RWPE2 (cell line): ENCODE measurements at regions not wholly inside any gene's neighbourhood (a gene's known extent, or its start where the extent isn't known, plus 50 kb on each side); places are given as distances from the start of the nearest gene placed in this dataset.

ENCODE experiments used
- ATAC-seq: fragments of 200-7000 bp; cut with Tn5 transposase; 3 replicates; pipeline ENCODE4 v1.9.1; 2021; ENCODE audit warnings: low read depth
- DNase-seq: peaks from one replicate; pipeline ENCODE4 v3.0.0-alpha.2; 2020; ENCODE audit warnings: low spot score
- H3K27ac ChIP-seq: fragments of 450-650 bp; 2 replicates; pipeline ENCODE4 v1.5.1; 2017; ENCODE audit warnings: mild to moderate bottlenecking; ENCODE audit not compliant: poor library complexity, severe bottlenecking
- H3K27me3 ChIP-seq: fragments of 250-450 bp; sonication (Bioruptor Pico); 2 replicates; pipeline ENCODE4 v1.5.1; 2021; ENCODE audit warnings: mild to moderate bottlenecking, moderate library complexity; ENCODE audit not compliant: insufficient read depth, poor library complexity, severe bottlenecking
- H3K36me3 ChIP-seq: fragments of 250-450 bp; sonication (Bioruptor Pico); 2 replicates; pipeline ENCODE4 v1.5.1; 2020; ENCODE audit warnings: low read depth, mild to moderate bottlenecking, moderate library complexity
- H3K4me1 ChIP-seq: fragments of 250-450 bp; sonication (Bioruptor Pico); 2 replicates; pipeline ENCODE4 v1.5.1; 2021; ENCODE audit warnings: mild to moderate bottlenecking, moderate library complexity; ENCODE audit not compliant: insufficient read depth, poor library complexity, severe bottlenecking
- H3K4me3 ChIP-seq: fragments of 250-450 bp; sonication (Bioruptor Pico); 2 replicates; pipeline ENCODE4 v1.5.1; 2021; ENCODE audit warnings: mild to moderate bottlenecking, moderate library complexity; ENCODE audit not compliant: severe bottlenecking
- H3K9me3 ChIP-seq: fragments of 250-450 bp; sonication (Bioruptor Pico); 2 replicates; pipeline ENCODE4 v1.5.1; 2021; ENCODE audit warnings: mild to moderate bottlenecking, moderate library complexity; ENCODE audit not compliant: severe bottlenecking
- TF ChIP-seq, protein P1 (sequence below): fragments of 450-650 bp; IDR thresholded peaks from one replicate; pipeline ENCODE4 v1.5.1; 2017; ENCODE audit warnings: mild to moderate bottlenecking, moderate library complexity; ENCODE audit not compliant: poor library complexity, severe bottlenecking

DNA sequence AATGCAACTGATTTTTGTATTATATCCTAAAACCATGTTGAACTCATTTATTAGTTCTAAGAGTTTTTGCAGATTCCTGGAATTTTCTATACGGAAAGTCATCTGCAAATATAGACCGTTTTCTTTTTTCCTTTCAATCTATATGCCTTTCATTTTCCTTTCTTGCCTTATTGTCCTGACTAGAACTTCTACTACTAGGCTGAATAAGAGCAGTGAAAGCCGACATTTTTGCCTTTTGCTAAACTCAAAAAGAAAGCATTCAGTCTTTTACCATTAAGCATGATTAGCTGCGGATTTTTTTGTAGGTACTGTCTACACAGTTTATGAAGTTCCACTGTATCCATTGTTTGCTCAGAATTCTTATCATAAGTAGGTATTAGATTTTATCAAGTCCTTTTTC is 328.4 kb downstream of the TEX29 start:
- Histone ChIP-seq H3K4me1 (no peaks in the 10 kb centered on the region), H3K9me3 (no peaks in the 10 kb centered on the region), H3K27ac (no peak overlapping the region), H3K4me3 (no peak overlapping the region), H3K36me3 (no peaks in the 10 kb centered on the region), H3K27me3 (peaks cover 36% of the 10 kb centered on the region)
- ATAC-seq (no peak), DNase-seq (no peak)
- TF ChIP-seq, protein P1, sequence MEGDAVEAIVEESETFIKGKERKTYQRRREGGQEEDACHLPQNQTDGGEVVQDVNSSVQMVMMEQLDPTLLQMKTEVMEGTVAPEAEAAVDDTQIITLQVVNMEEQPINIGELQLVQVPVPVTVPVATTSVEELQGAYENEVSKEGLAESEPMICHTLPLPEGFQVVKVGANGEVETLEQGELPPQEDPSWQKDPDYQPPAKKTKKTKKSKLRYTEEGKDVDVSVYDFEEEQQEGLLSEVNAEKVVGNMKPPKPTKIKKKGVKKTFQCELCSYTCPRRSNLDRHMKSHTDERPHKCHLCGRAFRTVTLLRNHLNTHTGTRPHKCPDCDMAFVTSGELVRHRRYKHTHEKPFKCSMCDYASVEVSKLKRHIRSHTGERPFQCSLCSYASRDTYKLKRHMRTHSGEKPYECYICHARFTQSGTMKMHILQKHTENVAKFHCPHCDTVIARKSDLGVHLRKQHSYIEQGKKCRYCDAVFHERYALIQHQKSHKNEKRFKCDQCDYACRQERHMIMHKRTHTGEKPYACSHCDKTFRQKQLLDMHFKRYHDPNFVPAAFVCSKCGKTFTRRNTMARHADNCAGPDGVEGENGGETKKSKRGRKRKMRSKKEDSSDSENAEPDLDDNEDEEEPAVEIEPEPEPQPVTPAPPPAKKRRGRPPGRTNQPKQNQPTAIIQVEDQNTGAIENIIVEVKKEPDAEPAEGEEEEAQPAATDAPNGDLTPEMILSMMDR, result no peak

DNA sequence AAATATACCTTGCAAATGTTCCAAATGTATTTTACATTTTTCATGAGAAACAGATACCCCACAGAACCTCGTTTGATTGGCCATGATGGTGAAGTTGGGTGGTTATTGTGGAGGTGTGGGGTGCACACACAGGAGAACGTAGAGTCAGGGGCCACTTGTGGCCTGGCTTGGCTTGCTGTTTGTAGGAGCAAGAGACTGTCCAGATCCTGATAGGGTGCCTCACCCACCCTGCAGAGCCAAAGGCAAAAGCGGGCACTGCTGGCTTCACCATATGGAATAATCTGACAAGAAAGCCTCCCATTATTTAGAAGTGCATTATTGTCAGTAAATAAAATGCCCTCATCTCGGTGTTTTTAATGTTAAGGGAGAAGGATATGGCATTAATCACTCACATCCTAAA is 330.2 kb downstream of the TEX29 start:
- H3K27me3 ChIP-seq, result peaks cover 37% of the 10 kb centered on the region
- H3K36me3 ChIP-seq, result no peaks in the 10 kb centered on the region
- H3K4me1 ChIP-seq, result no peaks in the 10 kb centered on the region
- H3K4me3 ChIP-seq, result no peak overlapping the region
- TF ChIP-seq, protein P1, result no peak
- no peaks in the 10 kb centered on the region for H3K9me3 ChIP-seq
- no peak for DNase-seq
- ATAC-seq, result no peak
- no peak overlapping the region for H3K27ac ChIP-seq

DNA sequence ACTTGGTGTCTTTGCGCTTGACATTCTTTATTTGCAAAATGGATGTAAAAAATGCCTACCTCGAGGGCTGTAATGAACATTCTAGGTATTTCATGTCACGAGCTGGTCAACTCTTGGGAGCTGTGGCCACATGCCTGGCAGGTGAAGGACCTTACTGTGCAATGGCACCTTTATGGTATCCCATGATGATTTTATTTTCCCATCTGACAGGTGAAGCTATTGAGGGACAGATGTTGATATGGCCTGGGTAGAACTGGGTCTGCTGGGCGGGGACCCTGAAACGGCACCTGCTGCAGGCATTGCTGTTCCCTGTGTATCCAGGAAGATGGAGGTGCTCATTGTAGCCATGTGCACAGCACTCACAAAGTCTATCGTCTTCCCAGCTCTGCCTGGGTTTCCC is 332.2 kb downstream of the TEX29 start:
- Histone ChIP-seq H3K4me3 (no peak overlapping the region), H3K27me3 (peaks cover 37% of the 10 kb centered on the region), H3K27ac (no peak overlapping the region), H3K9me3 (no peaks in the 10 kb centered on the region), H3K4me1 (no peaks in the 10 kb centered on the region), H3K36me3 (no peaks in the 10 kb centered on the region)
- ATAC-seq (no peak), DNase-seq (no peak)
- TF ChIP-seq, protein P1, result no peak

DNA sequence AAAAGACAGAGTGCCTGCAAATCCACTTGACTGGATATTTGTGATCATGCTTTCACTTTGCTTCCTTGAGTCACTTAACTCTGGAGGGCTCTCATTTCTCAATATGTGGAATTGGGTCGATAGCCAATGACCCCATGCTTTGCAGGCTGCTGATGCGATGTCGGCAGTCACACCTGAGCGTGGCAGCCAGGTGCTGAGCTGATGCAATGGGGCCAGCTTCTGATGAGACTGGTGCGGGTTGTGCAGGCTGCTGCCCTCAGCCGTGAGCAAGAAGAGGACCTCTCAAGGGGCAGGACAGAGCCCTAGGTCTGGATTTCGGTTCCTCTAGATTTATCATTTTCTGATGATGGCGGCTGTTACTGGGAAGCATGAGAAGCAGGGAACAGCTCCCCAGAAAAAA is 334.1 kb downstream of the TEX29 start:
- TF ChIP-seq, protein P1, result no peak
- H3K9me3 ChIP-seq, result no peaks in the 10 kb centered on the region
- DNase-seq, result no peak
- H3K36me3 ChIP-seq, result no peaks in the 10 kb centered on the region
- H3K4me3 ChIP-seq, result no peak overlapping the region
- ATAC-seq, result no peak
- H3K4me1 ChIP-seq, result no peaks in the 10 kb centered on the region
- H3K27ac ChIP-seq, result no peak overlapping the region
- peaks cover 28% of the 10 kb centered on the region for H3K27me3 ChIP-seq

DNA sequence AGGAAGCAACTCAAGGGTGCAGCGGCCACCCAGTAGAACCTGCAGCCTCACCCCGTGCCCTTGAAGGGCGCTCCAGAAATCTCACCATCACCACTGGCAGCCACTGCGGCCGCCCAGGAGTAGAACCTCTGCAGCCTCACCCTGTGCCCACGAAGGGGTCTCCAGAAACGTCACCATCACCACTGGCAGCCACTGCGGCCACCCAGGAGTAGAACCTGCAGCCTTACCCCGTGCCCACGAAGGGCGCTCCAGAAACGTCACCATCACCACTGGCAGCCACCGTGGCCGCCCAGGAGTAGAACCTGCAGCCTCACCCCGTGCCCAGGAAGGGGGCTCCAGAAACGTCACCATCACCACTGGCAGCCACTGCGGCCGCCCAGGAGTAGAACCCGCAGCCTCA is 336.0 kb downstream of the TEX29 start:
- H3K27me3 ChIP-seq, result peaks cover 19% of the 10 kb centered on the region
- no peak for ATAC-seq

More for the DNA sequence above, 336.0 kb downstream of the TEX29 start:
- no peak for DNase-seq
- Histone ChIP-seq H3K4me1 (no peaks in the 10 kb centered on the region), H3K4me3 (no peak overlapping the region), H3K36me3 (no peaks in the 10 kb centered on the region), H3K9me3 (no peaks in the 10 kb centered on the region), H3K27ac (no peak overlapping the region)
- TF ChIP-seq, protein P1, result no peak
